ENCODE measurements at regions not wholly inside any gene's neighbourhood (a gene's known extent, or its start where the extent isn't known, plus 50 kb on each side); places are given as distances from the start of the nearest gene placed in this dataset.

DNA sequence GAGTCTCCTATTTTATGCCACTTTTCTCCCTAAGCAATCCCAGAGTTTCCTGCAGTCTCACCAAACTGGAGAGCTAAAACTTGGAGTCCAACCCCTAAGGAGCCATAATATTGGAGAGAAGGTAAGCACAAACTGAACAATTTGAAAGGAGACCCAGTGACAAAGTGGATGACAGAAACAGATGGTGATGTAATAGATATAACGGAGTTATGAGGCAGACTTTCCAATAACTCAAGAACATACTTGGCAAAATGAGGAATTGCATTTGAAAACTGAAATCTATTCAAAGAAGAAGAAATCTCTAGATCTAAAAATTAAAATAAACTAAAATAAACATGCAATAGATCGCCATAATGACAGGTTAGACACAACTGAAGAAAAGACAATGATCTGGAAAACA, 200.9 kb upstream of the MIR17HG start:
- Mint-ChIP-seq H3K27ac (no peak overlapping the region), H3K36me3 (no peaks in the 10 kb centered on the region), H3K4me3 (no peak overlapping the region), H3K9me3 (peaks cover 5% of the 10 kb centered on the region), H3K27me3 (peaks cover 5% of the 10 kb centered on the region), H3K4me1 (no peaks in the 10 kb centered on the region)

- peaks cover 5% of the 10 kb centered on the region for H3K9me3 Mint-ChIP-seq
- H3K27me3 Mint-ChIP-seq: peaks cover 3% of the 10 kb centered on the region
- no peaks in the 10 kb centered on the region for H3K4me1 Mint-ChIP-seq
- no peak overlapping the region for H3K27ac Mint-ChIP-seq
- no peak overlapping the region for H3K4me3 Mint-ChIP-seq
- H3K36me3 Mint-ChIP-seq: no peaks in the 10 kb centered on the region
Measured at GRCh38 chr13:91148098-91148497, 199.4 kb upstream of the MIR17HG start.

DNA sequence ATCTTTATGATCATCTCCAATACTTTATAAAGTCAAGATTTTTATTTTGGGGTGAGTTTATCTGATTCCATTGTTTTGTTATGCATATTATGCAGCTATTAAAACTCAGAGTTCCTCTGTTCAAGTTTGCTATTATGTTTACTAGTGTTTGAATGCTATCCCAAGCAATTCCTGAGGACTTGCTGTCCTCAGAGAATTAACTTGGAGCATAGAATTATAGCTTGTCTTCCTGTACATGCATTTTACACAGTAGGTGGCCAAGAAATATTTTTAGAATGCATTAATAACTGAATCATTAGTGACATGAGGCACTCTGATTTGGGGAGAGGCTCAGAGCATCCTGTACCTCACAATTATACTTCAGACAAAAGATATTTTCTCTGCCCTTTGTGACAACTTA, 195.6 kb upstream of the MIR17HG start:
- Mint-ChIP-seq H3K27me3 (peaks cover 5% of the 10 kb centered on the region), H3K9me3 (peaks cover 5% of the 10 kb centered on the region), H3K36me3 (no peaks in the 10 kb centered on the region), H3K4me1 (no peaks in the 10 kb centered on the region), H3K4me3 (no peak overlapping the region), H3K27ac (no peak overlapping the region)

GRCh38 chr13:91153372-91153771, 194.1 kb upstream of the MIR17HG start:
- Mint-ChIP-seq H3K4me3 (no peak overlapping the region), H3K9me3 (peaks cover 5% of the 10 kb centered on the region), H3K27me3 (peaks cover 8% of the 10 kb centered on the region), H3K27ac (no peak overlapping the region), H3K36me3 (no peaks in the 10 kb centered on the region), H3K4me1 (no peaks in the 10 kb centered on the region)

DNA sequence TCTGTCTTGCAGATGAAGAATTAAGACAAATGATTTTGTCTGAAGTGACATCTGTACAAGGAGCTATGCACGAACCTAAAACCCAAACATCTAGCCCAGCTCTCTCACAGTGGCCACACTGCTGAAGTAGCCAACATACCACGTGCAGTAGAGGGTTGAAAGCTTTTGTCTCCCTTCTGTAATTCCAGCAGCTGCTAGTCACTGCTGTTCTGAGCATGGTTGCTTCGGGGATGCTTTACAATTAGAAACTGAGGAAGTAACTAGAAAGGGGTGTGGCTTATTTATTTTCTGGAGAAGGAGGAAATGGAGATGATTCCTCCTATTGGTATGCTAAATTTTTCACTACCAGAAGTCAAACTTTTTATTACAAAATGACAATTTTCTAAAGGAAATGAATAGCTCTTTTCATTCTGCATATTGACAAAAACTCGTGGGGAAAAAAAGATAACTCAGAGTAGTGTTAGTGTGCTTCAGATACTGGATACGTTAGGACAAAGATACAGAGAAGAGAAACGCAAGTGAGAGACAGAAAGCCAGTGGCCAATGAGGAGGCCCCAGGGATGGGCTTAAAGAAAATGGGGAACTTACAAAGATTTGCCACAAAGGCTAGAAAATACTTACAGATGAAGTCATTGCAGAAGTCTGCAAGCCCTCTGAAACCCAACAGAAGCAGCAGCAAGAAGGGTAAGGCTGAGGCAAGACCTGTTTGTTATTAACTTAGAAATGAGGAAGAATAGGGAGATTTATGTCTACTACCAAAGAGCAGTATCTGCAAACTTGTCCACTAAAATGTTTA, 192.7 kb upstream of the MIR17HG start:
- no peaks in the 10 kb centered on the region for H3K36me3 Mint-ChIP-seq
- peaks cover 10% of the 10 kb centered on the region for H3K9me3 Mint-ChIP-seq
- peaks cover 15% of the 10 kb centered on the region for H3K27me3 Mint-ChIP-seq
- H3K27ac Mint-ChIP-seq: no peak overlapping the region
- no peaks in the 10 kb centered on the region for H3K4me1 Mint-ChIP-seq
- H3K4me3 Mint-ChIP-seq: no peak overlapping the region

DNA sequence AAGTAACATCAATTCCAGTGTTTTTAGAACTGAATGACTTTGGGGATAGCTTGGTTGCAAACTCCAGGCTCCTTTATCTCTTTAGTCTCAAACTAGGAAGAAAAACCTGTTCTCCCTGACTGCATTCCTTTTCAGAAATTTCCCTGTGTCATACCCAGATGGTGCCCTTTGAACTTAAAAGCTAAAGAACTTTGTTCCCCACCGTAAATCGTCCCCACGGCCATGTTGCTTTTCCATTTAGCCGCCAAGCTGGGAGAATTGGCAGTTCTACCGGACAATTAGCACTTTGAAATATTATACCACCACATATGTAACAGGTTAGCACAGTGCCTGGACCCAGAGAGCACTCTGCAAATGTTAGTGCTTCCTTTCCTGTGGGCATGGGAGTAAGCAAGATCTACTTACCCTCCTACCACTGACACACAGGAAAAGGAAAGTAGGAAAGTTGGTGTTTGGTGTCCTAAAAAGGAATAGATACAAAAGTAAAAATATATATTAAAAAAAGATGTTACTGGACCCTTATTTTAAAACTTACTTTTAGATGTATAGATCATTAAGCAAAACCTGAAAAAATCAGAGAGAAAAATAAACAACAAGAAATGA, 191.9 kb upstream of the MIR17HG start:
- Mint-ChIP-seq H3K4me1 (no peaks in the 10 kb centered on the region), H3K9me3 (peaks cover 10% of the 10 kb centered on the region), H3K27ac (no peak overlapping the region), H3K4me3 (no peak overlapping the region), H3K36me3 (no peaks in the 10 kb centered on the region), H3K27me3 (peaks cover 13% of the 10 kb centered on the region)

GRCh38 chr13:91157273-91158016, 190.0 kb upstream of the MIR17HG start:
- peaks cover 5% of the 10 kb centered on the region for H3K9me3 Mint-ChIP-seq
- no peaks in the 10 kb centered on the region for H3K36me3 Mint-ChIP-seq
- H3K27ac Mint-ChIP-seq: no peak overlapping the region
- H3K4me3 Mint-ChIP-seq: no peak overlapping the region
- no peaks in the 10 kb centered on the region for H3K4me1 Mint-ChIP-seq
- H3K27me3 Mint-ChIP-seq: peaks cover 14% of the 10 kb centered on the region

DNA sequence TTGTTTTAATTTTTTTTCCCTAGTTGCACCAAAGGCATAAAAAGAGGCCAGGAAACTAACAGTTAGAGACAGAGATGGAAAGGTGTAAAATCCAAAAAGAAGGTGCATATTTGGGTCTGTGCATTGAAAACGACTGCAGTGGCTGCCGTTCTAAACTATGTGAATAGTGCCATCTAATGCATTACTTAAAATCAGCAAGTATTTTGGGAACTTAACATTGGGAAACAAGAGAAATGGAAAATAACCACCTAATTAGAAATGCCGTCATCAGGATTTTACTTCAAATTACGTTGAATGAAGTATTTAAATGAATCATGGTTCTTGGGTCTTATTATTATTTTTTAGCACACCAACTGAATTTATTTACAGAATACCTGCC, 189.5 kb upstream of the MIR17HG start:
- Mint-ChIP-seq H3K9me3 (peaks cover 5% of the 10 kb centered on the region), H3K27ac (no peak overlapping the region), H3K4me1 (no peaks in the 10 kb centered on the region)

GRCh38 chr13:91162180-91162579, 185.3 kb upstream of the MIR17HG start:
- Mint-ChIP-seq H3K4me1 (no peaks in the 10 kb centered on the region), H3K36me3 (no peaks in the 10 kb centered on the region), H3K4me3 (no peak overlapping the region), H3K27me3 (peaks cover 11% of the 10 kb centered on the region), H3K9me3 (peaks cover 5% of the 10 kb centered on the region), H3K27ac (no peak overlapping the region)

More for the DNA sequence above, 189.5 kb upstream of the MIR17HG start:
- H3K27me3 Mint-ChIP-seq: peaks cover 14% of the 10 kb centered on the region
- no peaks in the 10 kb centered on the region for H3K36me3 Mint-ChIP-seq
- no peak overlapping the region for H3K4me3 Mint-ChIP-seq

GRCh38 chr13:91162589-91162988, 184.9 kb upstream of the MIR17HG start:
- Mint-ChIP-seq H3K27me3 (peaks cover 11% of the 10 kb centered on the region), H3K36me3 (no peaks in the 10 kb centered on the region), H3K9me3 (peaks cover 5% of the 10 kb centered on the region), H3K27ac (no peak overlapping the region), H3K4me3 (no peak overlapping the region), H3K4me1 (no peaks in the 10 kb centered on the region)

DNA sequence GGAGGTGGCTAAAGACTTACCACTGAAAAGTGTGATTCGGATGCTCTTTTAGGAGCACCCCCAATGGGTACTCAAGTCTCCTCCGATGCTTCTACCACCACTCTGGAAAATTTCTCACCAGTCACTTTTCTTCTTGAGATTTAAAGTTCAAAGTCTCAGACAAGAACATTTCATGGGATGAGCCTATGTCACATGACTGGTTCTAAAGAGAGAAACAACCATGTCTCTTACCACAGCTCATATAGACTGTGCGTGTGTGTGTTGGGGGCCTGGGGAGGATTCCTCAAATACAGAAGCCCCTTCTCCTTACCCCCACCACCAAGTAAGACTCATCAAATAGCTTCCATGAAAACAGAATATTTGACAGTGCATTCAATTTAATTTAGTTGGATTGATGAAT, 181.7 kb upstream of the MIR17HG start:
- H3K27me3 Mint-ChIP-seq: peaks cover 5% of the 10 kb centered on the region
- no peaks in the 10 kb centered on the region for H3K36me3 Mint-ChIP-seq
- no peaks in the 10 kb centered on the region for H3K9me3 Mint-ChIP-seq
- H3K4me3 Mint-ChIP-seq: no peak overlapping the region
- no peaks in the 10 kb centered on the region for H3K4me1 Mint-ChIP-seq
- H3K27ac Mint-ChIP-seq: no peak overlapping the region

DNA sequence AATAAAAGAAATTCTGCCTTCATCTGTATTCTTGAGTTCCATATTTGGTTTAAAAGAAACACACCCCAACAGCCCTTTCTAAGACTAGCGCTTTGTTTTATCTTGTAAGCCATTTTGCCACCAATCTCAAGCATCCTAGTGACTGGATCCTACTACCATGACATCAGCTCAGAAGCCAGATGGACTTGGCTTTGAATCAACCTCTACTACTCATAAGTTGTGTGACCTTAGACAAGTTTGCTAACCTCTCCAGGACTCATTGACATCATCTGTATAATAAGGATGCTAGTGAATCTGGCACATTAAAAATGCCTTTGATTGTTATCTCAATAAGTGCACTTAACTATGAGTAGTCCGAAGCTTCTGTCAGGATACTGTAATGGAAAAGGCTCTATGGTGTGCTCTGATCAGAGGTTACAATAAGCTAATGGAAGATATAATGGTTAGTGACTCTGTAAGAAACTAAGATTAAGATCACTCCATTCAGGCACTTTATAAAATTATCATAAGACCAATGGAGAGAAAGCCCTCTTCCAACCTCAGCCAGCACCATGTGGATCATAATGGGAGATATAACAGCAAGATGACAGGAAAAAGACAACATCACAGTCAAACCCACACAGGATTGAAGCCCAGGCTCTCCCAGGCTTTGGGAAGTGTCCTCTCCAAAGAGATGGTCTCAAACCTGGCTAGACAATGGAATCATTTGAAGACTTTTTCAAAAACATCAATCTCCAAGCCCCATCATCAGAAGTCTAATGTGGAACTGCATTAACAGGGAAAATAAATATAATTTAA, 180.6 kb upstream of the MIR17HG start:
- Mint-ChIP-seq H3K4me3 (no peak overlapping the region), H3K36me3 (no peaks in the 10 kb centered on the region), H3K4me1 (no peaks in the 10 kb centered on the region), H3K27ac (no peak overlapping the region), H3K9me3 (no peaks in the 10 kb centered on the region), H3K27me3 (peaks cover 4% of the 10 kb centered on the region)

DNA sequence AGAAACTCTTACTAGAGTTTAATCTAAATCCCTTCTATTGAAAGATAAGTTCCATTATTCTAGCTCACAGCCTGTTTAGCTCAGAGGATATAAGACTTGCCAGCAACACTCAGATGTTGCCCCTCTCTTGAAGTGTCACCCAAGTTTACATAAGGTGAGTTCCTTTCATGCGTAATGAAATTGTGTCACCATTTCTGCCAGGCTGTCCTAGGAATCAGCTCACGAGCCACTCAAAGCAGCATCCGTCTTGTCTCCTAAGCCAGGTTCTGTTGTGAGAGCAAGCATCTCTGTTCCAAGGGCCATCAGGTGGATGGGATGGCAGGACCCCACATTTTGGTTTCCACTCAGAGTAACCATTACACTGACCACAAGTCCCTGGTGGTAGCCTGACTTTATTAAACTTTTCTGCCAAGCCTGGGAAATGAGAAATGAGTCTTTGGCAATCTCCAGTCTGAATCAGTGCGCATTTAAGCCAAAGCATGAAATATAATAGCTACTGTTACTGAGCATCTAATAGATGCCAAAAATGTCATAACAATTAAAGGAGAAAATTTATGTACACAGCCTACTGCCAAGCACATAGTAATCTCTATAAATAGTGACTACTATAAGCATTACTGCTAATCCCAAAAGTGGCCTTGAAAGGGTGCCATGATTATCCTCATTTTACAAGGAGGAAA, 179.6 kb upstream of the MIR17HG start:
- H3K27me3 Mint-ChIP-seq: peaks cover 7% of the 10 kb centered on the region
- H3K4me1 Mint-ChIP-seq: no peaks in the 10 kb centered on the region
- H3K27ac Mint-ChIP-seq: no peak overlapping the region
- H3K9me3 Mint-ChIP-seq: no peaks in the 10 kb centered on the region
- H3K4me3 Mint-ChIP-seq: no peak overlapping the region
- no peaks in the 10 kb centered on the region for H3K36me3 Mint-ChIP-seq

- Mint-ChIP-seq H3K4me3 (no peak overlapping the region), H3K9me3 (no peaks in the 10 kb centered on the region), H3K27me3 (peaks cover 7% of the 10 kb centered on the region), H3K27ac (no peak overlapping the region), H3K4me1 (no peaks in the 10 kb centered on the region), H3K36me3 (no peaks in the 10 kb centered on the region)
Measured at GRCh38 chr13:91168386-91168711, 179.1 kb upstream of the MIR17HG start.

DNA sequence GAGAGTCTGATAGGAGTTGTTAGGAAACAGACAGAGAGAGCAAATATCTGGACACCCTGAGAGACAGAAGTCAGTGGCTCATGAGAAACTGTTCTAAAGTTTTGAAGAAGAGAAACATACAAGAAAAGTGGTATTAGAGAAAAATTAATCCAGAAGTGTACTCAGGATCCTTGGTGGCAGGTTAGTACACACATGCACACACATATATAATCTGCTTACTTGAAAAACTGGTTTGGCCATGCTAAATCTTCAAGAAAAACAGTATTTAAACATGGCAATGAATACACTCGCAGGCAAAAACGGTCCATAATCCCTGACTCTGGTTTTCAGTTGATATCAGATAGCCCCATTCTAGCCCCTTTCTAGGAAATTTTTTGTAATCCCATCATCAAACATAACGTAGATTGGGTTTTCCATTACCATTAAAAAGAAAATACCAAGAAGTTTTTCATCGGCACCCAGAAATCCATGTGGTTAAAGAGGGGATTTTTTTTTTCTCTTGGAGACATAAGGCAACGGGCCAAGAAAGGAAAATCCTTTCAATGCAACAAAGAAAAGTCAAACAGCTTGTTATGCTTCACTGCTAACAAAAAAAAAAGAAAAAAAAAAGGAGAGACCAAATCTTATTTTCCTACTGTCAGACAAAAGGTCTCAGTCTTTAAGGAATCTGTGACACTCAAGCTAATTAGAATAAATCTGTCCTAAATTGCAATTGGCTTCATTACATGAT, 178.0 kb upstream of the MIR17HG start:
- Mint-ChIP-seq H3K9me3 (no peaks in the 10 kb centered on the region), H3K27me3 (peaks cover 7% of the 10 kb centered on the region), H3K36me3 (no peaks in the 10 kb centered on the region), H3K4me3 (no peak overlapping the region), H3K27ac (no peak overlapping the region), H3K4me1 (no peaks in the 10 kb centered on the region)

Data from activated naive CD4-positive, alpha-beta T cell treated with anti-CD3 and anti-CD28 coated beads, Interleukin-2, amount 50 U/mL, for 24 hours (primary cell).